CD4-positive, alpha-beta T cell treated with Interleukin-1 beta for 1 hour (primary cell): ENCODE measurements at regions not wholly inside any gene's neighbourhood (a gene's known extent, or its start where the extent isn't known, plus 50 kb on each side); places are given as distances from the start of the nearest gene placed in this dataset.

Experiments
- DNase-seq, 2 donors: peaks; one replicate each; pipeline ENCODE4 v3.0.0-alpha.2; 2020 to 2022

- DNase-seq = no peak
Observed at GRCh38 chr3:144384241-144384979, 412.8 kb downstream of the DIPK2A start.

DNA sequence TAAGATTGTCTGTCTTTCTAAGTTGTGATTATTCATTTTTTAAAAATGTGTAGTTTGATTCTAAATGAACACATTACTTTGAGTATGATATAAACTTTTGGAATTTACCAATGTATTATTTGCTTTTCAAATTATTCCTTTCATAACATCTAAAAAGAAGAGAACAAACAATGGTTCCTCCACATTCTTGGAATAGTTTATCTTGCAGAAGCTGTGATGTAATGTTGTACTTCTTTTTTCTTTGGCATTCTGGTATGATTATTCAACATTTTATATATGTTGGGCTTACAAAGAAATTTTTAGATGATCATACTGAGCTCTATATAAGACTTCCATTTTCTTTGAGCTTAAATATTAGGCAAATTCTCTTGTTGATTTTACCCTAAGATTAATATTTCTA lies 419.2 kb downstream of the DIPK2A start:
- no peak for DNase-seq

- no peak for DNase-seq
Observed at GRCh38 chr3:144391236-144391635, 419.6 kb downstream of the DIPK2A start.

- no peak for DNase-seq
Observed at GRCh38 chr3:144394032-144394431, 422.4 kb downstream of the DIPK2A start.

GRCh38 chr3:144402430-144402829 lies 430.8 kb downstream of the DIPK2A start:
- DNase-seq = no peak

GRCh38 chr3:144403040-144403457 lies 431.4 kb downstream of the DIPK2A start:
- no peak for DNase-seq

- no peak for DNase-seq
Observed at GRCh38 chr3:144407335-144407734, 435.7 kb downstream of the DIPK2A start.

DNA sequence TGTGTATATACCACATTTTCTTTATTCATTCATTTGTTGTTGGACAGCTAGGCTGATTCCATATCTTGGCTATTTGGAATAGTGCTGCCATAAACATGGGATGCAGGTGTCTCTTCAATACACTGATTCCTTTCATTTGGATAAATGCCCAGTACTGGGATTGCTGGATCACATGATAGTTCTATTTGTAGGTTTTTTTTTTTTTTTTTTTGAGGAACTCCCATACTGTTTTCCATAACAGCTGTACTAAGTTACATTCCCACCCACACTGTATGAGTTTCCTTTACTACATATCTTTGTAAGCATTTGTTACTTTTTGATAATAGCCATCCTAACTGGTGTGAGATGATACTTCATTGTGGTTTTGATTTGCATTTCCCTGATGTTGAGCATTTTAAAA lies 437.7 kb downstream of the DIPK2A start:
- DNase-seq = no peak

DNA sequence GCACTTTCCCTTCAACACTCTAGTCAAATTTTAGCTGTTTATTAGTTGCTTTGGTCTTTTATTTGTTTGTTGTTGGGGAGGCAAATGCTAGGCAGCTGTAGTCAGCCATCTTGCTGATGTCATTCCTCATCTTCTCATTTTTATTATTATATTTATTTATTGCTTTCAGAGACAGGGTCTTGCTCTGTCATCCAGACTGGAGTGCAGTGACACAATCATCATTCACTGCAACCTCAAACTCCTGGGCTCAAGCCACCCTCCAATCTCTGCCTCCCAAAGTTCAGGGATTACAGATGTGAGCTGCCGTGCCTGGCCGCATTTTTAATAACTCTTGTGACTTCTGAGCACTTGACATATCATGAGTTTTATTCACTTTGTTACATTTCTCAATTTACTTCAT lies 441.4 kb downstream of the DIPK2A start:
- DNase-seq = no peak

GRCh38 chr3:144415492-144415891 lies 443.9 kb downstream of the DIPK2A start:
- no peak for DNase-seq

DNA sequence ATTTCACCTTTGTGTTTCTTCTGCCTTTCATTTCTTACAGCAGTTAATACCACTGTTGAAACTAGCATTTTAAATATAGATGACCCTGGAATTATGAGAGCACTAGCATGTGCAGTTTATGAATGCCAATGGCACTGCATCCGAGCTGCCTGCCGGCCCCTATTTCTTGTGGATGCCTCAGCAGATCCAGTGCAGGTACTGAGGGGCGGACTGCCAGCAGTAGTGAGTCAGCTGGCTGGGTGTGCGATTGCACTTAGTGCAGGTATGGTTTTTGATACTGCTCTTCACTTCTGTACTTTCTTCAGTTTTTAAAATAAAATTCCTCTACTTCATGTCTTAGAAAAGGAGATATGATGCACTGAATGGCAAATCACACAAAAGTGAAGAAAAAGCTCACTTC lies 453.0 kb downstream of the DIPK2A start:
- DNase-seq = no peak

- DNase-seq = no peak
Observed at GRCh38 chr3:144426366-144426765, 454.7 kb downstream of the DIPK2A start.

GRCh38 chr3:144426967-144427366 lies 455.3 kb downstream of the DIPK2A start:
- DNase-seq = no peak

DNA sequence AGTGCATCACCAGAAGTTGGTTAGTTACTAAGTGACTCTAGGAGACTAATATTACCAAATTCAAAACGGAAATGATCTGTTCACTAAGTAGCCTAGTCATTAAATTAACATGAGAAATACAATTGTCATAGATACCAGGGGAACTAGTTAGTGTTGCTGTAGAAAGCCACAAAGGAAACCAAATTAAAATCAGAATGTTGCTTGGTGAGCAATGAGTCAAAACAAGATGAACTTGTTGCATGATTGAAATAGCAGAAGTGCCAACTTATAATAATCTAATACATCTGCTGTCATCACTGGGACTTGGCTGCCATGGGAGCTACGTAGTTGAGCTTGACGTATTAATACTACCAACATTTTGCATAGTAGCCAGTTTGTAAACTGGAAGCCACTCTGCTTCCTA lies 458.1 kb downstream of the DIPK2A start:
- DNase-seq = no peak

- no peak for DNase-seq
Observed at GRCh38 chr3:144431134-144431533, 459.5 kb downstream of the DIPK2A start.

DNA sequence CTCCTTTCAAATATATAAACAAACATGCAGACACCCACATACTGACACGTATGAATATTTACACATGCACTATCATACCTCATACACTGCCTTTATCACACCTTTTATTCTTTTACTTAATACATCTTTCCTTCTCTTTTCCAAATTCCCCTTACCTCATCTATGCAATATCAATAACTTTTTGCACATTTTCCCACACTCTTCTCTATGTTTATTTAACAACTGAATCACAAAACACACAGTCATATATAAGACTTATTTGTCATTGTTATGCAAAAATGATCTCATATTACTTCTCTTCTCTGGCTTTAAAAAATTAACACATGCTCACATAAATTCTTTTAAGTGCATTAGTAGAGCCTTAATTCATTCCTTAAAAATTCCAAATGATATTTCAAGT lies 461.4 kb downstream of the DIPK2A start:
- DNase-seq = no peak

DNA sequence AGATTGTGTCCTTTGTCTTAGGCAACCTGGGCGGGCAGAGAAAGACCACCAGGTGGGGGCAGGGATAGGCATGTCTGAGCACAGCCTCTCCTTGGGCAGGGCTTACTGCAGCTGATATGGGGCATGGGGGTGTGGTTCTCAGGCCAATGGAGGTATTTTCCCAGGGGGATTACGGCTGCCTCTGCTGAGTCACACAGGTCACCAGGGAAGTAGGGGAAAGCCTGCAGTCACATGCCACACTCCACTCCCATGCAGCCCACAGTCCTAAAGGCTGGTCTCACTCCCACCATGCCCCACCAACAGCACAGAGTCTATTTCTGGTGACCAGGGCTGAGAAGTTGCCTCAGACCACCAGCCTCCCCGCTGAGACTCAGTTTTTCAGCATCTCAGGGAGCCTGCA lies 466.4 kb downstream of the DIPK2A start:
- DNase-seq = no peak

DNA sequence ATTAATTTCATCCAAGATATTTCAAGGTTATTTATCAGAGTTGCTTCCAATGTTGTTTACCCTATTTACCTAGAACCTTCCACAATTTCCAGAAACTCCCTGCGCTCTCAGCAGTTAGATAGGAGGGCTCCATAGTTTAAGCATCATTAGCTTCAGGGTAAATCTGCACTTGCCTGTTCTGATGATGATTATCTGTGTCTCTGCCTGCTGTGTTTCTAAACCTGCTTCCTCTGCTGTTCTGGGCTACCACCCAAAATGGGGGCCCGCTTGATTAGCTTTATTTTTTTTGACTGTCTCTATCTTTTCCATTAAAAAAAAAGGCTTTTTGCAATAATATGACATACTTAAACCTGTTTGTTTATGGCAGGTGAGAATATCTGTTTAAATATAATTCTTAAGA lies 472.4 kb downstream of the DIPK2A start:
- no peak for DNase-seq

DNA sequence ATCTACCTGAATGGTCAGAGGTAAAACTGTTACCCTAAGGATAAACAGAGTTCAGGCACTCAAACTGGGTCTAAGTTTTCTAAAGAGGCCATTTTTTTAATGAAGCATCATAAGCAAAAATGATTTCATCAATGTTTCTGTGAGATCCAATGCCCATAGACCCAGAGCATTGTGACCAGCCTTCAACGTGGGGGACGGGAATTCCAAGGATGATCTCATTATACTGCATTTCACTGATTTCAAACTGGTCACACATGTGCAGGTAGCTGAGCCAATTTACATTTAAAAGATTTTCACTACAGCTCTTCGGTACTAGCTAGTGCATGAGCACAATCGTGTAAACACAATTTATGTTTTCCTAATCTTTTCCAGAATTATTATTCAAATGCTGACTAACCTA lies 472.9 kb downstream of the DIPK2A start:
- no peak for DNase-seq

DNA sequence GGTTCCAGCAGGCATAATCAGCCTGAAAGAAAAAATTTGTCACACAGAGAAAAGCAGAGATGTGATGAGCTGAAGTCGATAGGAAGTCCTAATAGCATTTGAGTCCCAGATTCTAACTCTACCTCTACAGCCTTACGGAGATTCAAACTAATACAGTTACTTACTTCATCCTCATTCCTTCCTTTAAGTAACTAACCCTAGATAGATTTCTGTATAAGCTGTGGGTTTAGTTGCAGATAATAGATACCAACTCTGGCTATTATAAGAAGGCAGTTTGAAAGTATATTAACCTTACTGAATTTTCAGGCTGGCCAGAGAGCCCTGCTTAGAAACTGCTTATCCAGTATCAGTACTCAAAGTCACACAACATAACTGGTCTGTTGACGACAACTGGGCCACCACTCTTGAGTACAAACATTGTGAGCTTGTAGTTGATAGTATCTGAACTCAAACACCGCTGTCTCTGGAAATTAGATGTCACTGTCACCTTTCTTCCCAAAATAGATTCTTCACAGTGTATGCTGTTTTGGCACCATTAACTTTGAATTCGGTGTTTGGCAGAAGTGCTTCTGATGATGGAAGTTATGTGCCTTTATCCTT lies 484.3 kb downstream of the DIPK2A start:
- DNase-seq = no peak

GRCh38 chr3:144457758-144458157 lies 486.1 kb downstream of the DIPK2A start:
- no peak for DNase-seq

DNA sequence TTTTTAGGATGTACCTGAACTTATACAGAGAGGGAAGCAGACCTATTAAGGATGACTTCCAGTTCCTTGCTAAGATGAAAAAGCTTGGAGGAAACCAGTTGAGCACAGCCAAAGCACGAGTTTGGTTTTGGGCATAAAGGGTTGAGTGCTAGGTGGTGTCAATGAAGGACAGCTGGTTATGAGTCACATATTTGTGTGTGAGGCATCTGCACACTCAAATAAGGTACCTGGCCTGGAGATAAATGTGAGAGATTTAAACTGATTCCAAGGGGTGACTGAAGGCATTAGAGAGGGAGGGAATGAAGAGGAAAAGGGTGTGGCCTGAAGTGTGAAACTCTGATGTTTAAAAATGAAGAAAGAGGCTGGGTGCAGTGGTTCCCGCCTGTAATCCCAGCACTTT lies 486.7 kb downstream of the DIPK2A start:
- DNase-seq = no peak

GRCh38 chr3:144462337-144462736 lies 490.7 kb downstream of the DIPK2A start:
- no peak for DNase-seq

DNA sequence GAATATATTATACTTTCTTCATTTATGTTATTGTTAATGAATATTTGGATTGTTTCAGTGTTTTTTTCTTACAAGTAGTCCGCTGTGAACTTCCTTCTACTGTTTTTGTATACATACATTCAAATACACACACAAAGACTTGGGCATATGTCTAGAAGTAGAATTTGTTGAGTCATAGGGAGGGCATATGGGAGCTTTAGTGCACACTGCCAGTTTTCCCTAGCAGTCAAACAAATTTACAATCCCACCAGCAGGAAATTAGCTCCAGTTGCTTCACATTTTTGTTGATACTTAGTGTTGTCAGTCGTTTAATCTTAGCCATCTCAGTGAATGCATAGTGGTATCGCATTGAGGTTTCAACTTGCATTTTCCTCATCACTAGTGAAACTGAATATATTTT lies 492.3 kb downstream of the DIPK2A start:
- no peak for DNase-seq

DNA sequence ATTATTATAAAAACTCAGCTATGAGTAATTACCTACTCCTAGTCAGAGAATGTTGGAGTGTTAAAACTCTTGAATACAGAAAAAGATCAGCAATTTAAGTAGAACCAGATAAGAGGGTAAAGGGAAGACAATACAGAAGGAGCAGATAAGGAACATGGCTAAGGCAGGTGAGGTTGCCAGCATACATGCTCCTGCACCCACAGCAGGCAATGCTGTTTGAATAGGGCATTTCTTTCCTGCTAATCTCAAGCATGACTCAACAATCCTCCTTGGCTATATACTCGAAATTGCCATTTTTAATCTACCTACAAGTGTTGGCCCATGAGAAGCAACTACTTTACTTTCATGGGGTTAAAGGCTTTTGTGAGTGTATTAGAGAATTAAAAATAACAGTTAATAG lies 494.5 kb downstream of the DIPK2A start:
- DNase-seq = no peak
